Fibroblast of villous mesenchyme (primary cell): ENCODE measurements at regions not wholly inside any gene's neighbourhood (a gene's known extent, or its start where the extent isn't known, plus 50 kb on each side); places are given as distances from the start of the nearest gene placed in this dataset.

Source experiments
- DNase-seq: peaks from one replicate; pipeline ENCODE4 v3.0.0-alpha.2; 2010; ENCODE audit warnings: low read depth
- H3K4me3 ChIP-seq: 2 replicates; pipeline ENCODE4 v1.5.1; 2011; ENCODE audit warnings: low read depth, mild to moderate bottlenecking, low read length
- TF ChIP-seq, protein P1 (sequence below): IDR thresholded peaks from 2 replicates; pipeline ENCODE4 v1.5.1; 2012; ENCODE audit warnings: low read depth, mild to moderate bottlenecking, low read length; ENCODE audit not compliant: insufficient read depth

DNA sequence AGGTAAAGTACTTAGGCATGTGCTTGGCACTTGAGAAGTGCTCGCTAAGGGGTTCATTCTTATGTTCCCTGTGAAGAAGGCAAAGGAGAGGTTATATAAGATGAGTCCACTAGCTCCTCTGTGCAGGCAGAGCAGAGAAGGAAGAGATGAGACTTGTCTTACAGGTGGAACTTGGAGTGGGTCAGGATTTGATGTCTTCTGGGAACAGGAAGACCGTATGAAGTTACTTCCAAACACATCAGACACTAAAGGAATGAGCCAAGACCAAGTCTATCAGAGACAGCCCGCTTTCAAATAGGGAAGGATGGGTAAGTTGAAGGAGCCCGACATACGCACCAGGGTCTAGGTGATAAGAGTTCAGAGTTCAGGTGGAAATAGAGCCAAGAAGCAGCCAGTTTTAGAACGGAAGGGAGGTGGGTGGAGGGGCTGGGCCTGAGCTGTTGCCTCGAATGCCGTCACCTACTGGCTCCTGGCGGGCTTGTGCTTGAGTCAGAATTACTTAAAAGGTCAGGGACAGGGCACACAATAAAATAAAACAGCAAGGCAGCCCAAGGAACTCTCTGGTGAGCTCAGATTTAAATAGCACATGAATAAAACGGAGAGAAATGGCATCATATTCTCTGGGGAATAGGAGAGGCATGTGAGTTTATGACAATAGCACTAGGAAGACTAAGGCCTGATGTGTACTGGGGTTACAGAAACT is 56.1 kb upstream of the GRB10 start:
- H3K4me3 ChIP-seq = no peak overlapping the region
- peak; percentile 22 for DNase-seq

DNA sequence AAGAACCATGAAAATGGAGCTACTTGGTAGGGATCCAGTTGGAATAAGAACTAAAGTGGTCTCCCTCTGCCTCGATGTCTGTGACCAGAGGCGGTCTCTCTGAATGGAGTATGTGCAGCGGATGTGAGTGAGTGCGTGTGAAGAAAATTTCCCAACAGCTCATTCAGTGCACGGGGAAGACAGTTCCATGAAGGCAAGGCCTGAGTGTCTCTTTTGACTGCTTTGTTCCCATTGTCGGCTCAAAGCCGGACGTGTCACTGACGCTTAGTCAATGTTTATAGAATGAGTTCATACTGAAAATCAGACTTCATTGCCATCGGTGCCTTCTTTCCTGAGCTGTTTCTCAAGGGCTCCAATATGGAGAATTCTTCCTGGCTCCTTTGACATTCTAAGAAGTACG is 55.3 kb upstream of the GRB10 start:
- no peak overlapping the region for H3K4me3 ChIP-seq
- TF ChIP-seq, protein P1, sequence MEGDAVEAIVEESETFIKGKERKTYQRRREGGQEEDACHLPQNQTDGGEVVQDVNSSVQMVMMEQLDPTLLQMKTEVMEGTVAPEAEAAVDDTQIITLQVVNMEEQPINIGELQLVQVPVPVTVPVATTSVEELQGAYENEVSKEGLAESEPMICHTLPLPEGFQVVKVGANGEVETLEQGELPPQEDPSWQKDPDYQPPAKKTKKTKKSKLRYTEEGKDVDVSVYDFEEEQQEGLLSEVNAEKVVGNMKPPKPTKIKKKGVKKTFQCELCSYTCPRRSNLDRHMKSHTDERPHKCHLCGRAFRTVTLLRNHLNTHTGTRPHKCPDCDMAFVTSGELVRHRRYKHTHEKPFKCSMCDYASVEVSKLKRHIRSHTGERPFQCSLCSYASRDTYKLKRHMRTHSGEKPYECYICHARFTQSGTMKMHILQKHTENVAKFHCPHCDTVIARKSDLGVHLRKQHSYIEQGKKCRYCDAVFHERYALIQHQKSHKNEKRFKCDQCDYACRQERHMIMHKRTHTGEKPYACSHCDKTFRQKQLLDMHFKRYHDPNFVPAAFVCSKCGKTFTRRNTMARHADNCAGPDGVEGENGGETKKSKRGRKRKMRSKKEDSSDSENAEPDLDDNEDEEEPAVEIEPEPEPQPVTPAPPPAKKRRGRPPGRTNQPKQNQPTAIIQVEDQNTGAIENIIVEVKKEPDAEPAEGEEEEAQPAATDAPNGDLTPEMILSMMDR = no peak
- no peak for DNase-seq

More for the DNA sequence above, 56.1 kb upstream of the GRB10 start:
- TF ChIP-seq, protein P1 = no peak

DNA sequence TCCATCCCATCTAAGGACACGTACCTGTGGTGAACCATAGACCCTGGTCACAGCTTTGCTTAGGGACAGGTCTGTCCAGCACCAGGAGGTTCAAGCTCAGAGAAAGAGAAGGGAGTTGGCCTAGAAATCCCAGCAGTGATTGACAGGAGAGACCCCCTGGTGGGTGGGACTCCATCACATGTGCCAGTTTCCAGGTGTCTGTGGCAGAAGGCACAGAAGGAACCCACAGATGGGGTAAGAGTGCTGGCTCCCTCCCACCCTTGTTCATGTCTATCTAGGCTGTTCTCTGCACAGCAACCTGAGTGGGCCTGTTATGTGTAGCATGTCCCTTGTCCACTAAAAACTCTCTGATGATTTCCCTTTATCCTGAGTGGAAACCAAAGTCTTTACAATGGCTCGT is 54.0 kb upstream of the GRB10 start:
- DNase-seq = no peak
- H3K4me3 ChIP-seq = no peak overlapping the region
- TF ChIP-seq, protein P1 = no peak

DNA sequence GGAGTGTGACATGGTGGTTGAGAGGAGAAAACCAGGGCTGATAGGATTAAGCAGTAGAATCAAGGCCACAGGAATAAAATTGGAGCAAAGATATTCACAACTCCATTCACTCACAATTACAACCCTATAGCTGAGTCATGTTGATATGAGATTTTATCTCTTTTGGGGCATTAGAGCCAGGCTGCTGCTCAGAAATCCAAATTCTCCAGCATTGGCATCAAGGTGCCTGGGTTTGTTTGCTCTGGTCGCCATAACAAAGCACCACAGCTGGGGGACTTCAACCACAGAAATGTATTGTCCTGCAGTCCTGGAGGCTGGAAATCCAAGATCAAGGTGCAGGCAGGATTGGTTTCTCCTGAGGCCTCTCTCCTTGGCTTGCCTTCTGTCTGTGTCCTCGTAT is 52.5 kb upstream of the GRB10 start:
- TF ChIP-seq, protein P1 = no peak
- no peak for DNase-seq
- no peak overlapping the region for H3K4me3 ChIP-seq

DNA sequence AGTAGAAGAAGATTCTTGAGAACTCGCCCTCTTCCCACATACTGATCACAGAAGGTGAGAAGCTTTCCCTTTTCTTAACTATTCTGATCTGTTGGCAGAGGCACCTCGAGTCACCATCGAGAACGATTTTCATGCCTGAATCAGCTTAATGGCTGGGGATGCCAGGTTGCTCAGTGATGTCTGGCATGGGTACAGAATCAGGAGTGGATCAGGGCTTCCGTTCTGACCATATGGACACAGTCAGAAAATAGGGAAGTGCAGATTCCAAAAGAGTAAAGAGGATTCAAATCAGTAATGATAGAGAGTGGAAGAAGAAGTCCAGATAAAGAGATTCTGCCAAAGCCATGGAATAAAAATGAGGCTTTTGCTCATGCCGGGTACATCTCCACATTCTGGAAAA is 52.0 kb upstream of the GRB10 start:
- H3K4me3 ChIP-seq = no peak overlapping the region
- no peak for DNase-seq
- TF ChIP-seq, protein P1 = no peak

DNA sequence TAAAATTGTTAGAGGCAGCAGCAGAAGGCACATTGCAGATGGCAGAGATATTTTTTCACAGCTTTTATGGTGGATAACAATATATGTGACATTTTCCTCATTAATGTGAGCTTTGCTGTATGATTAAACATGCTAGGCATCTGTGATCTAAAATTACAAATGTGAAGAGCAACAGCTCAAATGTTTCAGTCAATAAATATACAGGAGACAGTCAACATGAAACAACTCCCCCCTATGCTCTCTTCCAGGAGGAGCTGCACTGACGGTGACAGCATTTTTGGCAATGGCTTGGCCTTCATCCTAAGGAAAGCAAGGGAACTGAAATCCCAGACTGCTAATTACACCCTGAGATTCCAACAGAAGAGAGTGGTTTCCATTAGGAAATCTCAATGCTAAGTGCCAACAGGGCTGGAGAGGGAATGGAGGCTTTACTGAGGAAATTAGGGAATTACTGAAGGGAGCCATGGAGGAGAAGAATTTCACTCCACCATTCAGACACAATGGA is 51.4 kb upstream of the GRB10 start:
- TF ChIP-seq, protein P1 = no peak
- no peak overlapping the region for H3K4me3 ChIP-seq
- no peak for DNase-seq

DNA sequence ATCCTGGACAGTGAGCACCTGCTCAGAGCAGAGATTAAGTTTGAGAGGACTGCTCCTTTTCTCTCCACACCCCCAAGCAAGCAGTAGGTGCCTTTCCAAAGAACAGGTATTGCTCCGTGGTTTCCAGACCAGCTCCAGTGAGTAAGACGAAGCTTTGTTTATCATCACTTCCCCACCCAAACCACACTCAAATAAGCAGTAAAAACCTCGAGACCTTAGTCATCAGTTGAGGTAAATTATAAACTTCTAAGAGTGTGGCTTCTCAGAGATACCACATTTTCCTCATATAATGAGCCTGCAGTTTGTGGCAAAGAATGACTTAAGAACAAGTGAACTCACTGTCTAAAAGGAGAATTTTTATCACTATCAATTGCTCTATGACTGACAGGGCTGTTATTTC is 50.0 kb upstream of the GRB10 start:
- TF ChIP-seq, protein P1 = no peak
- H3K4me3 ChIP-seq = no peak overlapping the region
- DNase-seq = peak; percentile 48
